ENCODE measurements at regions not wholly inside any gene's neighbourhood (a gene's known extent, or its start where the extent isn't known, plus 50 kb on each side); places are given as distances from the start of the nearest gene placed in this dataset.

DNA sequence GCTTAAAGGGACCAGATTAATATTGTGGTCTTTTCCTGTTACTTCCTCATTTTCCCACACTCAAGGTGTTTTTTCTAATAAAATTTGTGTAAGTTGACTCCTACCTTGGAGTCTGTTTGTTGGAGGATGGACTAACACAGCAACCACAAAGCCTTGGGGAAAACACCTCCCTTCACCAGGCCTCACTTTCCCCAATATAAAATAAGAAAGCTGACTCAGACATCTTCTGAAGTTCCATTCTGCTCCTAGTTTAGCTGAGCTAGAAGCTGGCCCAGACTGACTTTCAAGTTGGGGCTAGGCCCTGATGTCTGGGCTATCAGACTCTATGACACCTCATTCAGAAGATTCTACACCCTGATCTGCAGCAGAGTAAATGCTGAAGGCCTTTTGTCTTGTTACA, 73.0 kb upstream of the ADRB1 start:
- TF ChIP-seq, protein P1, sequence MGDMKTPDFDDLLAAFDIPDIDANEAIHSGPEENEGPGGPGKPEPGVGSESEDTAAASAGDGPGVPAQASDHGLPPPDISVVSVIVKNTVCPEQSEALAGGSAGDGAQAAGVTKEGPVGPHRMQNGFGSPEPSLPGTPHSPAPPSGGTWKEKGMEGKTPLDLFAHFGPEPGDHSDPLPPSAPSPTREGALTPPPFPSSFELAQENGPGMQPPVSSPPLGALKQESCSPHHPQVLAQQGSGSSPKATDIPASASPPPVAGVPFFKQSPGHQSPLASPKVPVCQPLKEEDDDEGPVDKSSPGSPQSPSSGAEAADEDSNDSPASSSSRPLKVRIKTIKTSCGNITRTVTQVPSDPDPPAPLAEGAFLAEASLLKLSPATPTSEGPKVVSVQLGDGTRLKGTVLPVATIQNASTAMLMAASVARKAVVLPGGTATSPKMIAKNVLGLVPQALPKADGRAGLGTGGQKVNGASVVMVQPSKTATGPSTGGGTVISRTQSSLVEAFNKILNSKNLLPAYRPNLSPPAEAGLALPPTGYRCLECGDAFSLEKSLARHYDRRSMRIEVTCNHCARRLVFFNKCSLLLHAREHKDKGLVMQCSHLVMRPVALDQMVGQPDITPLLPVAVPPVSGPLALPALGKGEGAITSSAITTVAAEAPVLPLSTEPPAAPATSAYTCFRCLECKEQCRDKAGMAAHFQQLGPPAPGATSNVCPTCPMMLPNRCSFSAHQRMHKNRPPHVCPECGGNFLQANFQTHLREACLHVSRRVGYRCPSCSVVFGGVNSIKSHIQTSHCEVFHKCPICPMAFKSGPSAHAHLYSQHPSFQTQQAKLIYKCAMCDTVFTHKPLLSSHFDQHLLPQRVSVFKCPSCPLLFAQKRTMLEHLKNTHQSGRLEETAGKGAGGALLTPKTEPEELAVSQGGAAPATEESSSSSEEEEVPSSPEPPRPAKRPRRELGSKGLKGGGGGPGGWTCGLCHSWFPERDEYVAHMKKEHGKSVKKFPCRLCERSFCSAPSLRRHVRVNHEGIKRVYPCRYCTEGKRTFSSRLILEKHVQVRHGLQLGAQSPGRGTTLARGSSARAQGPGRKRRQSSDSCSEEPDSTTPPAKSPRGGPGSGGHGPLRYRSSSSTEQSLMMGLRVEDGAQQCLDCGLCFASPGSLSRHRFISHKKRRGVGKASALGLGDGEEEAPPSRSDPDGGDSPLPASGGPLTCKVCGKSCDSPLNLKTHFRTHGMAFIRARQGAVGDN (CRISPR knock-in tag; IDR thresholded peaks at IDR 0.05), result no peak
- TF ChIP-seq POLR2A (IDR thresholded peaks at IDR 0.05; ENCODE audit: insufficient read depth in 1 of 2, low read depth in 2 of 2, low read length in 2 of 2) (no peak), CENPT (CRISPR knock-in tag; IDR thresholded peaks at IDR 0.05; ENCODE audit: low read depth) (no peak), HNRNPLL (IDR thresholded peaks at IDR 0.05; ENCODE audit: low read depth, low read length, poor library complexity, severe bottlenecking) (no peak), FOXA3 (CRISPR knock-in tag; IDR thresholded peaks at IDR 0.05) (no peak), ZNF274 (CRISPR knock-in tag; IDR thresholded peaks at IDR 0.05) (no peak)
- TF ChIP-seq, protein P2, sequence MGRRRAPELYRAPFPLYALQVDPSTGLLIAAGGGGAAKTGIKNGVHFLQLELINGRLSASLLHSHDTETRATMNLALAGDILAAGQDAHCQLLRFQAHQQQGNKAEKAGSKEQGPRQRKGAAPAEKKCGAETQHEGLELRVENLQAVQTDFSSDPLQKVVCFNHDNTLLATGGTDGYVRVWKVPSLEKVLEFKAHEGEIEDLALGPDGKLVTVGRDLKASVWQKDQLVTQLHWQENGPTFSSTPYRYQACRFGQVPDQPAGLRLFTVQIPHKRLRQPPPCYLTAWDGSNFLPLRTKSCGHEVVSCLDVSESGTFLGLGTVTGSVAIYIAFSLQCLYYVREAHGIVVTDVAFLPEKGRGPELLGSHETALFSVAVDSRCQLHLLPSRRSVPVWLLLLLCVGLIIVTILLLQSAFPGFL (CRISPR knock-in tag; IDR thresholded peaks at IDR 0.05), result no peak
